Heart right ventricle (tissue), 16 donors: ENCODE measurements at regions not wholly inside any gene's neighbourhood (a gene's known extent, or its start where the extent isn't known, plus 50 kb on each side); places are given as distances from the start of the nearest gene placed in this dataset.

Experiments
- ATAC-seq, 8 donors: fragments of 200-7000 bp; cut with Tn5 transposase; one replicate each; pipeline ENCODE4 v1.9.1; 2020; ENCODE audit warnings: mild to moderate bottlenecking in 8 of 8, moderate library complexity in 8 of 8, moderate number of reproducible peaks in 1 of 8
- DNase-seq, 2 donors: peaks; one replicate each; pipeline ENCODE4 v3.0.0-alpha.2; 2020
- H3K27ac ChIP-seq, 10 donors: fragments of 200-600 bp; sonication (generic) in 2 of 10; one replicate each; pipeline versions ENCODE4 v1.5.0 to v1.8.0; 2020 to 2022; ENCODE audit warnings: mild to moderate bottlenecking in 3 of 10
- H3K27me3 ChIP-seq, 7 donors: fragments of 200-600 bp; one replicate each; pipeline ENCODE4 v1.8.0; 2021 to 2022; ENCODE audit warnings: mild to moderate bottlenecking in 2 of 7
- H3K36me3 ChIP-seq, 9 donors: fragments of 200-600 bp; sonication (generic) in 1 of 9; one replicate each; pipeline versions ENCODE4 v1.5.0 to v1.8.0; 2020 to 2022; ENCODE audit warnings: mild to moderate bottlenecking in 2 of 9
- H3K4me1 ChIP-seq, 9 donors: fragments of 200-600 bp; sonication (generic) in 1 of 9; one replicate each; pipeline versions ENCODE4 v1.5.0 to v1.8.0; 2020 to 2022; ENCODE audit warnings: mild to moderate bottlenecking in 4 of 9
- H3K4me3 ChIP-seq, 10 donors: fragments of 200-600 bp; sonication (generic) in 2 of 10; one replicate each; pipeline versions ENCODE4 v1.5.0 to v1.8.0; 2020 to 2022; ENCODE audit warnings: mild to moderate bottlenecking in 7 of 10, moderate library complexity in 2 of 10
- H3K9me3 ChIP-seq, 11 donors: fragments of 200-600 bp in 10 of 11; sonication (generic) in 2 of 11; one replicate each; pipeline versions ENCODE4 v1.5.0 to v1.8.0; 2013 to 2022; ENCODE audit warnings: mild to moderate bottlenecking in 2 of 11, control low read depth in 1 of 11, moderate library complexity in 1 of 11
- CTCF ChIP-seq, 9 donors: fragments of 200-600 bp; sonication (generic) in 2 of 9; IDR thresholded peaks; one replicate each; pipeline versions ENCODE4 v1.5.0 to v1.8.0; 2021 to 2022; ENCODE audit warnings: antibody characterized with exemption in 9 of 9, mild to moderate bottlenecking in 5 of 9, moderate library complexity in 1 of 9
- WGBS, 2 donors: extraction: QIAGEN DNeasy Blood & Tissue Kit; methylation state at CpG; one replicate each; pipeline ENCODE4 v1.1.7; 2013; ENCODE audit warnings: inconsistent platforms in 1 of 2; 5-methylcytosine and 5-hydroxymethylcytosine counted together
- intact Hi-C, 10 donors: fragments of 100-400 bp; cut with DNase I; formaldehyde crosslinking; loops; one replicate each; pipeline versions ENCODE4 v1.11.1 to v1.14.2; 2022
- donor health status: Arrhythmogenic right ventricular cardiomyopathy.
- donor health status: ischemic (EF 13 %, LVEDD 7.1; RV severe dilation, severe dysfunction).
- donor health status: healthy with polysubstance abuse.
- donor health status: DM: no; HTN: yes; CAD: no.
- donor health status: DM: no; HTN: no; CAD: no.
- donor health status: ischemic (EF 25% LVEDD 6.9; RV normal size, moderate dysfunction).
- donor health status: ischemic (EF 25% LVEDD 5.7; RV mildly dilated, moderate dysfunction).
- donor health status: healthy.
- donor health status: DM: yes; HTN: yes; CAD: no.
- donor health status: Ischemic cardiomyopathy.
- donor health status: ischemic (EF 35%, LVEDD 5.7; RV mildly dilated, moderate dysfunction).
- donor health status: nonischemic (EF 11% LVEDD 7.7; RV severe dilation, severe dysfunction).
- donor health status: DM: yes; HTN: yes; CAD: no.
- donor health status: PGD.
- donor health status: ischemic (EF 29% LVEDD 5.4; RV normal size, mild dysfunction).
- donor health status: nonischemic (EF 23%, LVEDD 6.1; RV moderate dilation, normal function).

DNA sequence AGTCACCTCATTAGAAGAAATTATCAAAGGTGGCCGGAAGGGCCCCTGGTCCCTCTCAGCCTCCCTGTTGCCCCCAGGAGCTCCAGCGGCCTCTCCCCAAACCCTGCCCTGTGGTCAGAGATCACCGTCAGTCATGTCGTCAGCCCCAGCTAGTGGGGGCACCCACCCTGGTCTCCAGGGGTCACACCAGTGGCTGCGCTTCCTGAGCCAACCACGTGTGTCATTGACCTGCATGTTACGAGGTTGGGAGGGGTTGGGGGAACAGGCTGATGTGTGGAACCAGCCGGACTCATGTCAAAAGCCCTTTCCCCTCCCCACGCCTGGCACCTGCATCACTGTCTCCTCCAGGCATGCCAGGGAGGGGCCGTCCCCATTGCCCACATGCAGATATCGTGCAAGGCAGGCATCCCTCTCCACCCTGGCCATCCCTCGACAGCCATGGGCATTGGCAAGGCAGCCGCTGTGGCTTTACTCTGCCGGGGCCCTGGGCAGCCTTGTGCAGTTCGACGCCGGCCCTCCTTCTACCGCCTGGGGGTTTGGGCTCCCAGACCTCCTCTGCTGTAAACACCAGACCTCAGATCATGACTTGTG lies 128.7 kb downstream of the CRYAA start:
- 92 to 95% methylated on average over 18 of the region's 18 CpGs for WGBS, 2 donors
- intact Hi-C loops = loop anchor here in 1 of 10 donors (5.0 kb wide), 1 partner anchor 50 kb away; no protein-coding TSS in a partner anchor
- no peak for TF ChIP-seq CTCF (IDR thresholded peaks at IDR 0.05)
- H3K36me3 ChIP-seq = no peaks in the 10 kb centered on the region
- peaks cover 0 to 24% (median 6%) of the 10 kb centered on the region in 9 donors for H3K4me1 ChIP-seq
- no peak overlapping the region for H3K4me3 ChIP-seq
- peaks cover 0 to 14% (median 9%) of the 10 kb centered on the region in 11 donors for H3K9me3 ChIP-seq
- no peak overlapping the region for H3K27ac ChIP-seq
- H3K27me3 ChIP-seq = no peaks in the 10 kb centered on the region
- no peak for DNase-seq
- no peak for ATAC-seq

DNA sequence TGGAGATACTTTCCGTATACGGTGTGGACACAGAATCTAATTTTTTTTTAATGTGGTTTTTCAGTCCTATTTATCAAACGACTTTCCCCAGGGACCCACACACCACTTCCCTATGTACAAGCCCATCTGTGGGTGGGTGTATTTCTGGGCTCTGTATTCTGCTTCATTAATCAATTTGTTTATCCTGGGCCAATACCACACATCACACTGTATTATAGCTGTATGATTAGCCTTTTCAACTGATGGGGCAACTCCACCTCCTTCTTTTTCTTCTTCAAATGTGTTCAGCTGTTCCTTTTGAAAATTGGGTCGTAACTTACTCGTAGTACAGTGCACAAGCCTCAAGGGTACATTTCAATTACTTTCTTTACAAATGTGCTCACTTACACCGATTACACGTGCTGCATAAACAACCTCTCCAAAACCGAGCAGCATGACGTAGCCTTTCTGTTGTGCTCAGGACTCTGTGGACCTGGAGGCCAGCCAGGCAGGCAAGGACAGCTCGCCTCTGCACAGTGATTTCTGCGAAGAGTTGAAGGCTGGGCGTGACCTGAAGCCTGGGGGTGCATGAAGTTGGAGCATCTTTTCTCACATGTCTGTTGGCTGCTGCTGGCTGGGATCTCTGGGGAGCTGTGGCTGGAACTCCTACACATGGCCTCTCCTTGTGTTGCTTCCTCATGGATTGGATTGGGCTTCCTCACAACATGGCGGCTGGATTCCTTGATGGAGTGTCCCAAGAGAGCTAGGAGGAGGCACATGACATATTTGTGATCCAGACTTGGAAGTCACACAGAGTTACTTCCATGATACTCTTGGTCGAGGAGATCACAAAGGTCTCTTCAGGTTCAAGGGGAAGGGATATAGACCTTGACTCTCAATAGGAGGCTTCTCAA lies 126.5 kb downstream of the CRYAA start:
- Histone ChIP-seq H3K27me3 (peaks cover 0 to 7% (median 0%) of the 10 kb centered on the region in 7 donors), H3K27ac (no peak overlapping the region), H3K4me1 (peaks cover 0 to 14% (median 0%) of the 10 kb centered on the region in 9 donors), H3K4me3 (no peak overlapping the region), H3K36me3 (no peaks in the 10 kb centered on the region), H3K9me3 (peaks cover 0 to 14% (median 9%) of the 10 kb centered on the region in 11 donors)
- 86% methylated on average over 14 of the region's 14 CpGs for WGBS, 2 donors
- DNase-seq (no peak), ATAC-seq (no peak)
- intact Hi-C loops = loop anchor here in 1 of 10 donors (5.0 kb wide), 1 partner anchor 52 kb away; no protein-coding TSS in a partner anchor
- no peak for TF ChIP-seq CTCF (IDR thresholded peaks at IDR 0.05)

DNA sequence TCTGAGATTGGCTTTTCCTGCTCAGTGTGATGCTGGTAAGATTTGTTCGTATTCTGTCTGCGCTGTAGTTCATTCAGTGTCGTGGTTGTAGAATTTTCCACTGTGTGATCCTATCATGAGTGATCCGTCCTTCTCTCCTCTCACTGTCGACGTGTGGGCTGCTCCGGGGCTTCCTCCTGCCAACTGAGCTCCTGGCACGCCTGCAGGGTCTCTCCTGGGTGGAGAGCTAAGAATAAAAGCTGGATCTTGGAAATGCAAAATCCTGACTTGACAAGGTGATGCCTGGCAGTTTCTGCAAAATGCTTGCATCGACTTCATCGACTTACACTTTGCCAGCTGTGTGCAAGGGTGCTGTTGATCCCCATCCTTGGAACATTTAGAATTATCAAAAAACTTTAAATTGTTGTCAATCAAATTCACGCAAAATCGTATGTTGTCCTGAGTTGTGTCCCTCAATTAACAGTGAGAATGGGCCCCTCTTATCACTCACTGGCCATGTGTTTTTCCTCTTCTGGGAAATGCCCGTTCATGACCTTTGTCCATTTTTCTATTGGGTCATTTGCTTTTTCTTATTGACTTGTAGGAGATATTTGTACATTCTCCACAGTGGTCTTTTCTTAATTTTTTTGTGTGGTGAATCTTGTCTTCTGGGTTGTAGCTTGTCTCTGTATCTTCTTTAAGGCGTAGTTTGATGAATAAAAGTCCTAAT lies 125.5 kb downstream of the CRYAA start:
- WGBS, 2 donors = 24 to 40% methylated on average over 14 of the region's 14 CpGs
- DNase-seq = peak in 1 of 2 donors; percentile 58
- H3K27me3 ChIP-seq = peaks cover 0 to 7% (median 0%) of the 10 kb centered on the region in 7 donors

More for the DNA sequence above, 125.5 kb downstream of the CRYAA start:
- TF ChIP-seq CTCF (IDR thresholded peaks at IDR 0.05) = no peak
- Histone ChIP-seq H3K27ac (no peak overlapping the region), H3K4me1 (peaks cover 0 to 9% (median 0%) of the 10 kb centered on the region in 9 donors), H3K9me3 (peaks cover 0 to 20% (median 11%) of the 10 kb centered on the region in 11 donors), H3K4me3 (no peak overlapping the region), H3K36me3 (no peaks in the 10 kb centered on the region)
- peak in 6 of 8 donors; percentile 39 to 84 (median 68) for ATAC-seq
- intact Hi-C loops = no loop called here
